GM10266 (cell line): ENCODE measurements at regions not wholly inside any gene's neighbourhood (a gene's known extent, or its start where the extent isn't known, plus 50 kb on each side); places are given as distances from the start of the nearest gene placed in this dataset.
"Not testable (repeated sequence)": the region's sequence is repeated elsewhere in the genome, so short reads cannot be mapped to it uniquely, and the experiment has no call there.

ENCODE experiments used
- DNase-seq: peaks from one replicate; pipeline ENCODE4 v3.0.0; 2012; ENCODE audit errors: extremely low spot score
- CTCF ChIP-seq: IDR thresholded peaks from 2 replicates; pipeline ENCODE4 v1.5.1; 2012; ENCODE audit warnings: mild to moderate bottlenecking, low read depth; ENCODE audit not compliant: control insufficient read depth, insufficient read depth; ENCODE audit errors: missing control alignments

- TF ChIP-seq CTCF, result no peak
- no peak for DNase-seq
These were observed 1035.5 kb downstream of the SOCS6 start for GRCh38 chr18:71324356-71324755.

- TF ChIP-seq CTCF, result no peak
- no peak for DNase-seq
These were observed 1033.4 kb downstream of the SOCS6 start for GRCh38 chr18:71322201-71322600.

DNA sequence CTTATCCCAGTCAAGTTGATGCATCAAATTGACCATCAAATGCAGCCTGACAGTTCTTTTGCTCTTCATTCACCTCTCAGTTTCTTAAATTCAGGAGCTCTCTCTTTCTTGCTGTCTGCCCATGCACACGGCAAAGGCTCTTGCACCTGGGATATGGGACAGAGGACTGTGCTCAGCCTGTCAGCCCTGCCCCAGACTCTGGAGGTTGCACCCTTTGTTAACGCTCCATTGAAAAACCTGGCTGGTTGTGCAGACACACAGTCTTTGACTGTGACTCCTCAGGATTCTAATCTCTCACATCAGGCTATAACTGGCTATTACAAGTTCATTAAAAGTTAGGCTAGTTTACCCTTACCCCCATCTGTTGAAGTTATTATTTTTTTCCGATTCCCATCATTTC lies 1032.5 kb downstream of the SOCS6 start:
- no peak for DNase-seq
- no peak for TF ChIP-seq CTCF

DNA sequence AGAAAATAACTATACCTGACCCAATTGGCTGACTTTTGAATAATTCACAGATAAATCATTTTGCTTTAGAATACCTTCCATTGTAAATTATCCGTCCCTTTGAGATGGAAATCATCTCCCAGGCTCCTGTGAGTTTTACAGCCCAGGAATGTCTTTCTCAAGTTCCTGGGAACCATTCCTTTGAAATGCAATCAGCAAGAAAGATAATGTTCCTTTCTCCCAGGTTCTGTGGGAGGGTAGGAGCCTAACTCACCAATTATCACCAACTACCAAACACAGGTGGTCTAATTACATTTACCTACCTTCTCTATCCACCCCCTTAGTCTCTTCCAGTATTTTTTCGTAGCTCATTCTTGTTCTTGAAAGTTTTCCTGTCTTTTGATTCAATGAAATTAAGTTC lies 1016.0 kb downstream of the SOCS6 start:
- DNase-seq, result no peak
- no peak for TF ChIP-seq CTCF

- not testable (repeated sequence) for DNase-seq
These were observed 1014.9 kb downstream of the SOCS6 start for GRCh38 chr18:71303743-71304142.

DNA sequence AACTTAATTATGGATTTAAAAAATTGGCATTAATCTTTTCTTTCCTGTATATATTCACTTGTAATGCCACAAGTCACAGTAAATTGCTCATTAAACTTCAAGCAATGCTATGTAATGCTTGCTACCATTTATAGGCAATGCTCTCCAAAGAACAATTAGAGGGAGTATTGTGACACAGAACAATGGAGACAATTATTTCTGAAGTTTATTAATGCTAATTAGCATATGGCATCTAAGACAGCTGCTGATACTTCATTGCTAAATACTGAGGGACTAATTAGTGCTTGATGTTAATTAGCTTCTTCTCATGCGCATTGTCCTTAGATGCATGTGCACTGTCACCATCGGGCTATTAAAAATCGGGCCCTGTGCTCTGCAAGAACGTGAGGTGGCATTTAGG lies 1012.8 kb downstream of the SOCS6 start:
- TF ChIP-seq CTCF, result no peak
- no peak for DNase-seq

- not testable (repeated sequence) for DNase-seq
These were observed 1005.4 kb downstream of the SOCS6 start for GRCh38 chr18:71294201-71294600.

DNA sequence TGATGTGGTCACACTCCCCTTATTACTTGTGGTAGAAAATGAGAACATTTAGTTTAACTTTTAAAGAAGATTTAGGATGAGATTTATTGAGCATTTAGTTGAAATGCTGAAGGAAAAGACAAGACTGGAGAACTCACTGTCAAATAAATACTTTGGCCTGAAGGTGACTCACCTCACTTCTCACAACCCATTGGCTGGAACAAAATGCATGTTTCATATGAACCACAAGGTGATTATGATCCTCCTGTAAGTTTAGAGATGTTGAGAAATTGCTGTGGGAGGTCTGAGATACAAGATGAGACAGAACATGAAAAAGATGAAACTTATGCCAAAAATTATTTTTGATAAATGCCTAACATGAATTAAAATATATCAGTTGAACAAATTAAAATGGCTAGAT lies 1004.5 kb downstream of the SOCS6 start:
- no peak for DNase-seq
- TF ChIP-seq CTCF, result no peak
